ENCODE measurements at regions not wholly inside any gene's neighbourhood (a gene's known extent, or its start where the extent isn't known, plus 50 kb on each side); places are given as distances from the start of the nearest gene placed in this dataset.

GRCh38 chr11:115961159-115962003 lies 457.2 kb upstream of the CADM1 start:
- TF ChIP-seq GATA1 (IDR thresholded peaks at IDR 0.05; ENCODE audit: low read depth, low read length) (no peak), POLR2A (IDR thresholded peaks at IDR 0.05; ENCODE audit: low read length) (no peak)

All from erythroblast (primary cell).